GM12801 (cell line): ENCODE measurements at regions not wholly inside any gene's neighbourhood (a gene's known extent, or its start where the extent isn't known, plus 50 kb on each side); places are given as distances from the start of the nearest gene placed in this dataset.

Experiments
- CTCF ChIP-seq: IDR thresholded peaks from one replicate; pipeline ENCODE4 v1.5.1; 2011; ENCODE audit warnings: control low read depth; ENCODE audit not compliant: insufficient read length; ENCODE audit errors: extremely low read depth

DNA sequence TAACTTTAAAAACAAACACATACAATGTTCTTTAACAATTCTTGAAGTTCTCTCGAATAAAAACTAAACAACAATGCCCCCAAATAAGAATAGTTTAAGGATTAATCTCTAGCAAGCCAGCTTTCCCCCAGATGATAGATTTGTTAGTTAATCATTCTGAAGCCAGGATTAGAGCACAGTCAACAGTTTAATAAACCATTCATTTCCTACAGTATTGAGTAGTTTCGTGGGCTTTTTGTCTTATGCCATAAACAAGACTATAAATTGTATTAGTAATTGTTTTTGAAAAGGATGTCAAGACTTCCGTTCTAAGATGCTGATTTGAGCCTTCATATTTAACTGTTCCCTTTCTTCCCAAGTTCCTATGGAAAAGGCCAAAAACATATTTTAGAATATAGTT lies 136.6 kb downstream of the PIK3R1 start:
- no peak for TF ChIP-seq CTCF

GRCh38 chr5:68353605-68354004 lies 138.0 kb downstream of the PIK3R1 start:
- no peak for TF ChIP-seq CTCF

GRCh38 chr5:68354315-68354714 lies 138.8 kb downstream of the PIK3R1 start:
- TF ChIP-seq CTCF: no peak

- TF ChIP-seq CTCF: no peak
Observed at GRCh38 chr5:68356216-68356615, 140.7 kb downstream of the PIK3R1 start.

- TF ChIP-seq CTCF: no peak
Observed at GRCh38 chr5:68356623-68357022, 141.1 kb downstream of the PIK3R1 start.

DNA sequence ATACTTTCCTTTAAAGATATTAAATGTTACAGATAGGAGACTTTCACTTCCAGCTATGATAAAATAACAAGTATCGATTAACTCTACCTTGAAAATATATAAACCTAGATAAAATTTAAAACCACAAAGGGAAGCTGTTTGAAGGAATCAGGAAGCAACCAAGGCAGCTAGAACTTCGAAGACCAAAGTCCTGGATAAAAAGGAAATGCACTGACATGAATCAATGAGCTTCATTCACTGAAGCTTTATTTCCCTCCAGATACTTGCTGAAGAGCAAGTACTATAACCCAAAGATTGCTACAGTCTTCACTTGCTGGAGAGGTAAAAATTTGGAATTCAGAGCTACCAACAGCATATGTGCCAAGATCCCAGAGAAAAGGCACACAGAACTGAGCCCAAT lies 144.1 kb downstream of the PIK3R1 start:
- no peak for TF ChIP-seq CTCF

DNA sequence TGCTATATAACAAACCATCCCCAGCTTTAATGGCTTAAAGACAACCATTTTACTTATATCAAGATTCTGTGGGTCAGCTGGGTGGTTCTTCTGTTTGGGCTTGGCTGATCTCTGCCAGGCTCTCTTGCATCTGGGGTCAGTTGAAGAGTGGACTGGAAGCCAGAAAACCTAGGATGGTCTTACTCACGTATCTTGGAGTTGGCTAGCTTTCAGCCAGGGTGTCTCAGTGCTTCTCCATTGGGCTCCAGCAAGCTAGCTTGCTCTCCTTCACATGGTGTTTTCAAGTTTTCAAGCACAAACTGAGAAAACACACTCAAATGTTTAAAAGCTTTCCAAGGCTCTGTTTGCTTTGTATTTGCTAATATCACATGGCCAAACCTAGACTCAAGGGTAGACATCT lies 146.8 kb downstream of the PIK3R1 start:
- no peak for TF ChIP-seq CTCF

- TF ChIP-seq CTCF: no peak
Observed at GRCh38 chr5:68365889-68366288, 150.3 kb downstream of the PIK3R1 start.
